Keratinocyte (primary cell): ENCODE measurements at regions not wholly inside any gene's neighbourhood (a gene's known extent, or its start where the extent isn't known, plus 50 kb on each side); places are given as distances from the start of the nearest gene placed in this dataset.

Experiments used
- DNase-seq: peaks from one replicate; pipeline ENCODE4 v3.0.0-alpha.2; 2011; ENCODE audit warnings: low read depth, missing footprints, low spot score
- FAIRE-seq: peaks from 2 replicates; lab custom pipeline; 2011; peaks lifted over from hg19 to GRCh38; lab: Jason Lieb, UNC
- H2AFZ ChIP-seq: 2 replicates; pipeline ENCODE4 v1.6.0; 2012; ENCODE audit warnings: low read length, control low read depth, inconsistent platforms; ENCODE audit not compliant: control insufficient read depth
- H3K27ac ChIP-seq: 2 replicates; pipeline ENCODE4 v1.5.1; 2011; ENCODE audit warnings: low read length; ENCODE audit not compliant: control insufficient read depth, insufficient read depth
- H3K27me3 ChIP-seq: 3 replicates; pipeline ENCODE4 v1.6.0; 2011; ENCODE audit warnings: low read length; ENCODE audit not compliant: control insufficient read depth, insufficient read depth; ENCODE audit errors: extremely low read depth
- H3K36me3 ChIP-seq, 2 experiments: 2 replicates in 1 of 2; 3 replicates in 1 of 2; pipeline ENCODE4 v1.5.1; 2011; ENCODE audit warnings: low read length in 2 of 2, mild to moderate bottlenecking in 1 of 2; ENCODE audit not compliant: control insufficient read depth in 2 of 2, insufficient read depth in 2 of 2; ENCODE audit errors: extremely low read depth in 1 of 2
- H3K4me1 ChIP-seq: 3 replicates; pipeline ENCODE4 v1.5.1; 2011; ENCODE audit warnings: low read length; ENCODE audit not compliant: control insufficient read depth, insufficient read depth; ENCODE audit errors: extremely low read depth
- H3K4me2 ChIP-seq: 3 replicates; pipeline ENCODE4 v1.6.0; 2011; ENCODE audit warnings: low read depth, low read length; ENCODE audit not compliant: control insufficient read depth, insufficient read depth; ENCODE audit errors: extremely low read depth
- H3K4me3 ChIP-seq, 3 experiments: fragments of 200-600 bp in 1 of 3; sonication (generic) in 1 of 3; 2 replicates in 2 of 3; 3 replicates in 1 of 3; pipeline ENCODE4 v1.5.1; 2011 to 2016; ENCODE audit warnings: low read length in 3 of 3, mild to moderate bottlenecking in 3 of 3, control low read depth in 2 of 3, inconsistent platforms in 1 of 3, low read depth in 1 of 3, mixed read lengths in 1 of 3, mixed run types in 1 of 3, moderate library complexity in 1 of 3; ENCODE audit not compliant: control insufficient read depth in 2 of 3, insufficient read depth in 2 of 3; ENCODE audit errors: extremely low read depth in 1 of 3
- H3K79me2 ChIP-seq: 2 replicates; pipeline ENCODE4 v1.6.0; 2012; ENCODE audit warnings: low read length; ENCODE audit not compliant: control insufficient read depth, insufficient read depth
- H3K9ac ChIP-seq: 3 replicates; pipeline ENCODE4 v1.6.0; 2011; ENCODE audit warnings: low read length; ENCODE audit not compliant: control insufficient read depth, insufficient read depth; ENCODE audit errors: extremely low read depth
- H3K9me1 ChIP-seq: 3 replicates; pipeline ENCODE4 v1.6.0; 2011; ENCODE audit warnings: low read length; ENCODE audit not compliant: control insufficient read depth, insufficient read depth; ENCODE audit errors: extremely low read depth
- H3K9me3 ChIP-seq: 2 replicates; pipeline ENCODE4 v1.5.1; 2012; ENCODE audit warnings: low read depth, low read length; ENCODE audit not compliant: control insufficient read depth
- H4K20me1 ChIP-seq: 3 replicates; pipeline ENCODE4 v1.6.0; 2011; ENCODE audit warnings: low read length; ENCODE audit not compliant: control insufficient read depth, insufficient read depth; ENCODE audit errors: extremely low read depth
- CTCF ChIP-seq, 3 experiments: IDR thresholded peaks in 1 of 3; conservative IDR thresholded peaks in 1 of 3; optimal IDR thresholded peaks in 1 of 3; 2 replicates in 2 of 3; 3 replicates in 1 of 3; pipeline versions ENCODE3 to v1.5.1; 2011; ENCODE audit warnings: low read length in 3 of 3, mild to moderate bottlenecking in 3 of 3, moderate library complexity in 2 of 3, control low read depth in 1 of 3, inconsistent platforms in 1 of 3; ENCODE audit not compliant: insufficient read depth in 2 of 3; ENCODE audit errors: extremely low read depth in 1 of 3
- EZH2 ChIP-seq: IDR thresholded peaks from one replicate; pipeline ENCODE4 v1.6.1; 2012; ENCODE audit warnings: inconsistent platforms, mild to moderate bottlenecking, low read length, moderate library complexity
- dilution Hi-C: fragments of 300-500 bp; cut with MboI; formaldehyde crosslinking; loops from one replicate; pipeline ENCODE4 v1.7.0; 2020; ENCODE audit warnings: low sequenced_read_pairs; ENCODE audit not compliant: extremely low pct_ligation_motif_present

GRCh38 chr10:128646956-128647355 is 520.7 kb upstream of the MKI67 start:
- H3K79me2 ChIP-seq = no peaks in the 10 kb centered on the region
- dilution Hi-C loops = no loop called here
- H4K20me1 ChIP-seq = no peaks in the 10 kb centered on the region
- no peak overlapping the region for H3K9ac ChIP-seq
- H3K9me3 ChIP-seq = no peaks in the 10 kb centered on the region
- H2AFZ ChIP-seq = no peak overlapping the region
- H3K9me1 ChIP-seq = no peaks in the 10 kb centered on the region
- H3K36me3 ChIP-seq = no peaks in the 10 kb centered on the region
- H3K27ac ChIP-seq = no peak overlapping the region
- DNase-seq (no peak), FAIRE-seq (no peak)
- no peaks in the 10 kb centered on the region for H3K4me1 ChIP-seq
- H3K4me2 ChIP-seq = no peak overlapping the region
- H3K27me3 ChIP-seq = no peaks in the 10 kb centered on the region
- no peak for TF ChIP-seq CTCF (optimal IDR thresholded peaks at IDR 0.05 in 1 of 3, IDR thresholded peaks at IDR 0.05 in 1 of 3, conservative IDR thresholded peaks at IDR 0.05 in 1 of 3; ENCODE audit: extremely low read depth in 1 of 3, insufficient read depth in 2 of 3, low read length in 3 of 3)
- no peak for TF ChIP-seq EZH2
- no peak overlapping the region for H3K4me3 ChIP-seq

DNA sequence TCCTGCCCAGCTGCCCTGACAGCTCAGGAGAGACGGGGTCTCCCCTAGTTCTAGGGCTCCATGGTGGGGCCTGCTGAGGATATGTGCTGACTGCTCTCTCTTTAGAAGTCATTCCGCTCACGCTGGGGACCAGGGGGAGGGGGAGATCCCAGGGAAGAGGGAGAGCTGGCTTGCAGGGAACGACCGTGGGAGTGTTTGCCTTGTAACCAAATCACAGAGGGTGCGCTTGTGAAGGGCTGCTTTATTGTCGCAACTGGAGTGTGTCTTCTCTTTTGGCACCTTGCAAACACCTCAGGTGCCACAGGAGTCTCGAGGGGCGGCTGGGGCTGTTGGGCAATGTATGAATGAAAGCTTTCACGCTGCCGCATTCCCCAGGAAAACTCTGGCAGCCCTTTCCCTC is 531.3 kb upstream of the MKI67 start:
- H2AFZ ChIP-seq = no peak overlapping the region

More for the DNA sequence above, 531.3 kb upstream of the MKI67 start:
- no peaks in the 10 kb centered on the region for H3K36me3 ChIP-seq
- H3K4me3 ChIP-seq = no peak overlapping the region
- no peaks in the 10 kb centered on the region for H3K9me3 ChIP-seq
- no peak overlapping the region for H3K27ac ChIP-seq
- dilution Hi-C loops = no loop called here
- TF ChIP-seq EZH2 = no peak
- TF ChIP-seq CTCF (optimal IDR thresholded peaks at IDR 0.05 in 1 of 3, IDR thresholded peaks at IDR 0.05 in 1 of 3, conservative IDR thresholded peaks at IDR 0.05 in 1 of 3; ENCODE audit: extremely low read depth in 1 of 3, insufficient read depth in 2 of 3, low read length in 3 of 3) = no peak
- no peaks in the 10 kb centered on the region for H3K79me2 ChIP-seq
- H3K4me2 ChIP-seq = no peak overlapping the region
- no peaks in the 10 kb centered on the region for H3K9me1 ChIP-seq
- no peak overlapping the region for H3K9ac ChIP-seq
- H3K4me1 ChIP-seq = no peaks in the 10 kb centered on the region
- H4K20me1 ChIP-seq = no peaks in the 10 kb centered on the region
- no peak for DNase-seq
- FAIRE-seq = no peak
- H3K27me3 ChIP-seq = no peaks in the 10 kb centered on the region
